HEK293 (cell line): ENCODE measurements at regions not wholly inside any gene's neighbourhood (a gene's known extent, or its start where the extent isn't known, plus 50 kb on each side); places are given as distances from the start of the nearest gene placed in this dataset.

Experiments used
- CTCF ChIA-PET: fragments of 350-600 bp; formaldehyde crosslinking; extraction: SDS; loops from one replicate; lab custom pipeline; 2021; ENCODE audit warnings: antibody characterized with exemption; lab: Yijun Ruan, JAX
- POLR2A ChIA-PET: fragments of 300-600 bp; formaldehyde crosslinking; extraction: SDS; loops from one replicate; lab custom pipeline; 2020; ENCODE audit warnings: antibody characterized with exemption, inconsistent platforms; lab: Yijun Ruan, JAX
- H3K27ac ChIP-seq: fragments of 200-500 bp; sonication (Bioruptor generic); 2 replicates; pipeline ENCODE4 v1.5.1; 2014; ENCODE audit warnings: low read depth, low read length, control low read depth, inconsistent platforms; ENCODE audit errors: extremely low read depth
- H3K36me3 ChIP-seq, 2 experiments: fragments of 200-500 bp in 1 of 2; sonication (Bioruptor generic) in 1 of 2; 1 replicate in 1 of 2; 2 replicates in 1 of 2; pipeline ENCODE4 v1.5.1; 2014 to 2017; ENCODE audit warnings: inconsistent platforms in 2 of 2, low read length in 2 of 2; ENCODE audit not compliant: control insufficient read depth in 2 of 2, insufficient read depth in 1 of 2
- H3K4me1 ChIP-seq: fragments of 200-500 bp; sonication (Bioruptor generic); 2 replicates; pipeline ENCODE4 v1.5.1; 2014; ENCODE audit warnings: mild to moderate bottlenecking, low read length, inconsistent platforms; ENCODE audit not compliant: control insufficient read depth, insufficient read depth
- H3K4me3 ChIP-seq: 2 replicates; pipeline ENCODE4 v1.5.1; 2011; ENCODE audit warnings: low read depth, mild to moderate bottlenecking, control low read depth, low read length, moderate library complexity
- H3K9me3 ChIP-seq: fragments of 200-500 bp; sonication (Bioruptor generic); 2 replicates; pipeline ENCODE4 v1.5.1; 2014; ENCODE audit warnings: low read depth, low read length, inconsistent platforms; ENCODE audit not compliant: control insufficient read depth, insufficient read depth
- ATF2 ChIP-seq: fragments of 450-650 bp; formaldehyde crosslinking; IDR thresholded peaks from 2 replicates; pipeline ENCODE4 v1.5.1; 2016; ENCODE audit warnings: missing biosample characterization, missing genetic modification characterization, low read depth
- BCL6B ChIP-seq: fragments of 450-650 bp; formaldehyde crosslinking; IDR thresholded peaks from 2 replicates; pipeline ENCODE4 v1.5.1; 2017; ENCODE audit warnings: missing biosample characterization, missing genetic modification characterization
- IKZF3 ChIP-seq: fragments of 450-650 bp; IDR thresholded peaks from 2 replicates; pipeline ENCODE4 v1.5.0; 2018; ENCODE audit warnings: missing biosample characterization, mild to moderate bottlenecking, missing genetic modification characterization, moderate library complexity
- KLF16 ChIP-seq: fragments of 450-650 bp; formaldehyde crosslinking; IDR thresholded peaks from 2 replicates; pipeline ENCODE4 v1.5.1; 2017; ENCODE audit warnings: missing biosample characterization, missing genetic modification characterization
- MEIS1 ChIP-seq: sonication (generic); formaldehyde crosslinking; IDR thresholded peaks from 2 replicates; pipeline ENCODE4 v1.8.1; 2022; ENCODE audit warnings: missing genetic modification reagents, mild to moderate bottlenecking, borderline replicate concordance
- OSR2 ChIP-seq: fragments of 450-650 bp; formaldehyde crosslinking; IDR thresholded peaks from 2 replicates; pipeline ENCODE4 v1.5.1; 2016; ENCODE audit warnings: missing biosample characterization, missing genetic modification characterization
- PATZ1 ChIP-seq: fragments of 450-650 bp; formaldehyde crosslinking; IDR thresholded peaks from 2 replicates; pipeline ENCODE4 v1.5.1; 2016; ENCODE audit warnings: missing biosample characterization, missing genetic modification characterization
- SP3 ChIP-seq: fragments of 450-650 bp; formaldehyde crosslinking; IDR thresholded peaks from 2 replicates; pipeline ENCODE4 v1.5.1; 2016; ENCODE audit warnings: missing biosample characterization, missing genetic modification characterization
- ZBTB48 ChIP-seq: fragments of 450-650 bp; formaldehyde crosslinking; IDR thresholded peaks from 2 replicates; pipeline ENCODE4 v1.5.1; 2016; ENCODE audit warnings: missing biosample characterization, missing genetic modification characterization
- ZIC2 ChIP-seq: fragments of 450-650 bp; formaldehyde crosslinking; IDR thresholded peaks from 2 replicates; pipeline ENCODE4 v1.5.1; 2016; ENCODE audit warnings: missing biosample characterization, missing genetic modification characterization
- ZNF10 ChIP-seq: fragments of 450-650 bp; formaldehyde crosslinking; IDR thresholded peaks from 2 replicates; pipeline ENCODE4 v1.5.1; 2017; ENCODE audit warnings: missing biosample characterization, missing genetic modification characterization
- ZNF132 ChIP-seq: fragments of 450-650 bp; formaldehyde crosslinking; IDR thresholded peaks from 2 replicates; pipeline ENCODE4 v1.5.1; 2017; ENCODE audit warnings: missing biosample characterization, missing genetic modification characterization, borderline replicate concordance
- ZNF16 ChIP-seq: fragments of 450-650 bp; formaldehyde crosslinking; IDR thresholded peaks from 2 replicates; pipeline ENCODE4 v1.5.1; 2016; ENCODE audit warnings: low read depth, missing biosample characterization, missing genetic modification characterization
- ZNF18 ChIP-seq: fragments of 450-650 bp; formaldehyde crosslinking; IDR thresholded peaks from 2 replicates; pipeline ENCODE4 v1.5.1; 2016; ENCODE audit warnings: missing biosample characterization, missing genetic modification characterization
- ZNF211 ChIP-seq: fragments of 450-650 bp; formaldehyde crosslinking; IDR thresholded peaks from 2 replicates; pipeline ENCODE4 v1.5.1; 2016; ENCODE audit warnings: low read depth, missing biosample characterization, missing genetic modification characterization
- ZNF214 ChIP-seq: fragments of 450-650 bp; formaldehyde crosslinking; IDR thresholded peaks from 2 replicates; pipeline ENCODE4 v1.5.1; 2017; ENCODE audit warnings: missing biosample characterization, mild to moderate bottlenecking, missing genetic modification characterization, borderline replicate concordance
- ZNF416 ChIP-seq: fragments of 450-650 bp; formaldehyde crosslinking; IDR thresholded peaks from 2 replicates; pipeline ENCODE4 v1.5.1; 2016; ENCODE audit warnings: missing biosample characterization, missing genetic modification characterization
- ZNF426 ChIP-seq: fragments of 450-650 bp; formaldehyde crosslinking; IDR thresholded peaks from 2 replicates; pipeline ENCODE4 v1.5.1; 2017; ENCODE audit warnings: missing biosample characterization, missing genetic modification characterization, mild to moderate bottlenecking, inconsistent platforms, moderate library complexity
- ZNF449 ChIP-seq: fragments of 450-650 bp; formaldehyde crosslinking; IDR thresholded peaks from 2 replicates; pipeline ENCODE4 v1.5.1; 2017; ENCODE audit warnings: missing biosample characterization, mild to moderate bottlenecking, missing genetic modification characterization, moderate library complexity
- ZNF530 ChIP-seq: fragments of 450-650 bp; formaldehyde crosslinking; IDR thresholded peaks from 2 replicates; pipeline ENCODE4 v1.5.1; 2016; ENCODE audit warnings: low read depth, missing biosample characterization, missing genetic modification characterization
- ZNF560 ChIP-seq: fragments of 450-650 bp; formaldehyde crosslinking; IDR thresholded peaks from 2 replicates; pipeline ENCODE4 v1.5.1; 2017; ENCODE audit warnings: missing biosample characterization, missing genetic modification characterization, borderline replicate concordance
- ZNF580 ChIP-seq: fragments of 450-650 bp; formaldehyde crosslinking; IDR thresholded peaks from 2 replicates; pipeline ENCODE4 v1.5.1; 2016; ENCODE audit warnings: missing biosample characterization, missing genetic modification characterization
- ZNF623 ChIP-seq: fragments of 450-650 bp; formaldehyde crosslinking; IDR thresholded peaks from 2 replicates; pipeline ENCODE4 v1.5.1; 2016; ENCODE audit warnings: missing biosample characterization, missing genetic modification characterization
- ZNF664 ChIP-seq: fragments of 450-650 bp; formaldehyde crosslinking; IDR thresholded peaks from 2 replicates; pipeline ENCODE4 v1.5.1; 2016; ENCODE audit warnings: missing biosample characterization, missing genetic modification characterization
- ZNF670 ChIP-seq: fragments of 450-650 bp; formaldehyde crosslinking; IDR thresholded peaks from 2 replicates; pipeline ENCODE4 v1.5.1; 2016; ENCODE audit warnings: missing biosample characterization, missing genetic modification characterization, low read depth
- ZNF76 ChIP-seq: fragments of 450-650 bp; formaldehyde crosslinking; IDR thresholded peaks from 2 replicates; pipeline ENCODE4; 2016; ENCODE audit warnings: low read depth, missing biosample characterization, missing genetic modification characterization, borderline replicate concordance

- TF ChIP-seq ZNF18 (tag by site-specific recombination) (peak; percentile 37; the same call in 1 of the 2 replicates), ZNF560 (no peak), ZNF211 (tag by site-specific recombination) (no peak), ZNF416 (no peak), BCL6B (tag by site-specific recombination) (no peak), ZNF426 (tag by site-specific recombination) (no peak)
These were observed 74.5 kb upstream of the ZNF184 start (continued) for GRCh38 chr6:27547157-27548075.

GRCh38 chr6:27546522-27546921 lies 73.6 kb upstream of the ZNF184 start:
- CTCF ChIA-PET = interaction anchor here (0.6 to 1.0 kb wide), 2 partner anchors 206 to 368 kb away, joined by 4 to 6 read pairs; no protein-coding TSS in a partner anchor

GRCh38 chr6:27545271-27546046 lies 72.6 kb upstream of the ZNF184 start:
- Histone ChIP-seq H3K27ac (peak overlapping the region; percentile 77), H3K9me3 (no peaks in the 10 kb centered on the region), H3K36me3 (no peaks in the 10 kb centered on the region), H3K4me1 (no peaks in the 10 kb centered on the region), H3K4me3 (peak overlapping the region; percentile 50)
- ChIA-PET CTCF (interaction anchor here (0.8 to 1.7 kb wide), 7 partner anchors 10 to 227 kb away, joined by 3 to 11 read pairs (median 4); no protein-coding TSS in a partner anchor), POLR2A (interaction anchor here (0.6 to 1.8 kb wide), 9 partner anchors 13 to 368 kb away, joined by 3 to 9 read pairs (median 4); no protein-coding TSS in a partner anchor)
- TF ChIP-seq SP3 (tag by site-specific recombination) (peak; percentile 59), ZNF132 (tag by site-specific recombination) (no peak), ZNF10 (tag by site-specific recombination) (peak; percentile 61), ZNF623 (tag by site-specific recombination) (no peak), ZNF530 (tag by site-specific recombination) (no peak), ZNF449 (tag by site-specific recombination) (no peak), ATF2 (tag by site-specific recombination) (peak; percentile 59; the same call in 1 of the 2 replicates), ZNF580 (tag by site-specific recombination) (peak; percentile 99)

More at GRCh38 chr6:27546522-27546921, 73.6 kb upstream of the ZNF184 start:
- POLR2A ChIA-PET = interaction anchor here (1.8 kb wide), 1 partner anchor 27 kb away, joined by 9 read pairs; no protein-coding TSS in a partner anchor
- Histone ChIP-seq H3K4me1 (no peaks in the 10 kb centered on the region), H3K9me3 (no peaks in the 10 kb centered on the region), H3K36me3 (no peaks in the 10 kb centered on the region), H3K27ac (no peak overlapping the region)
- TF ChIP-seq ZNF214 (tag by site-specific recombination) = no peak
- no peak for TF ChIP-seq ZNF16 (tag by site-specific recombination)
- no peak for TF ChIP-seq PATZ1 (tag by site-specific recombination)
- TF ChIP-seq ZNF76 (tag by site-specific recombination) = no peak
- no peak for TF ChIP-seq IKZF3 (tag by site-specific recombination)
- no peak for TF ChIP-seq OSR2 (tag by site-specific recombination)
- TF ChIP-seq MEIS1 = no peak
- TF ChIP-seq ZIC2 (tag by site-specific recombination) = no peak
- no peak for TF ChIP-seq KLF16 (tag by site-specific recombination)
- TF ChIP-seq ZNF664 (tag by site-specific recombination) = no peak
- no peak for TF ChIP-seq ZBTB48
- TF ChIP-seq ZNF670 (tag by site-specific recombination) = no peak
- TF ChIP-seq, all 188 proteins: peak for 0
- H3K4me3 ChIP-seq = no peak overlapping the region
